ENCODE measurements at regions not wholly inside any gene's neighbourhood (a gene's known extent, or its start where the extent isn't known, plus 50 kb on each side); places are given as distances from the start of the nearest gene placed in this dataset.

DNA sequence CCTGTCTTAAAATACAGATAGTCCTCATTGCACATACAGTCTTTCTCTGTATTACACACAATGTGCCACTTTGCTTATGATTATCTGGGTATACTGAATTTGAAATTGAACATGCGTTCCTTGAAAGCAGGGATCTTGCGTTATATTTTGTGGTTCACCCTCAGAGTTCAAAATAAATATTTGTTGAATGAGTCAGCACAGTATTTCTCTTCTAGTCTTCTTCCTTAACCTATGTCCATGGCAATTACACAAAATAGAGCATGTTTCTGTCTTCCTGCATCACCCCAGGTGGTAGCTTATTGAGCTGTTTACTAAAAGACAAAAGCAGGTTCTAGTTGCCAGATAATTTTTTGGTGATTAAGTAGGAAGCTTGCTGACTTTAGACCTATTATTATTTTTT lies 272.9 kb upstream of the FERMT1 start:
- H3K9ac ChIP-seq (ENCODE audit: insufficient read depth in 1 of 2, low read length in 2 of 2): no peak overlapping the region
- H3K27me3 ChIP-seq (ENCODE audit: control insufficient read depth in 3 of 3, insufficient read depth in 3 of 3, low read length in 2 of 3): no peaks in the 10 kb centered on the region
- DNase-seq: no peak
- no peak overlapping the region for H3K27ac ChIP-seq (ENCODE audit: low read depth in 1 of 2, low read length in 1 of 2)
- H3K4me1 ChIP-seq (ENCODE audit: control insufficient read depth in 5 of 5, insufficient read depth in 5 of 5, low read length in 5 of 5): no peaks in the 10 kb centered on the region
- H3K4me3 ChIP-seq: no peak overlapping the region
- 0 to 36% methylated on average over 2 of the region's 2 CpGs for WGBS, 2 donors
- no peaks in the 10 kb centered on the region for H3K9me3 ChIP-seq (ENCODE audit: control insufficient read depth in 4 of 4, insufficient read depth in 3 of 4, low read length in 3 of 4)
- TF ChIP-seq CTCF (IDR thresholded peaks at IDR 0.05; ENCODE audit: control extremely low read depth, extremely low read depth): no peak
- no peak for ATAC-seq (ENCODE audit: insufficient read depth, low FRiP score)
- H3K36me3 ChIP-seq (ENCODE audit: control insufficient read depth in 4 of 4, insufficient read depth in 4 of 4, low read length in 4 of 4): no peaks in the 10 kb centered on the region

GRCh38 chr20:6388671-6389197 lies 265.9 kb upstream of the FERMT1 start:
- TF ChIP-seq CTCF (IDR thresholded peaks at IDR 0.05; ENCODE audit: control extremely low read depth, extremely low read depth): no peak
- no peak overlapping the region for H3K27ac ChIP-seq (ENCODE audit: low read depth in 1 of 2, low read length in 1 of 2)
- DNase-seq (no peak), ATAC-seq (ENCODE audit: insufficient read depth, low FRiP score) (no peak)
- H3K4me3 ChIP-seq: no peak overlapping the region
- no peaks in the 10 kb centered on the region for H3K4me1 ChIP-seq (ENCODE audit: control insufficient read depth in 5 of 5, insufficient read depth in 5 of 5, low read length in 5 of 5)
- no peaks in the 10 kb centered on the region for H3K36me3 ChIP-seq (ENCODE audit: control insufficient read depth in 4 of 4, insufficient read depth in 4 of 4, low read length in 4 of 4)
- peaks cover 0 to 5% (median 0%) of the 10 kb centered on the region in 4 donors for H3K9me3 ChIP-seq (ENCODE audit: control insufficient read depth in 4 of 4, insufficient read depth in 3 of 4, low read length in 3 of 4)
- WGBS, 2 donors: 79% methylated on average over 4 of the region's 4 CpGs
- no peaks in the 10 kb centered on the region for H3K27me3 ChIP-seq (ENCODE audit: control insufficient read depth in 3 of 3, insufficient read depth in 3 of 3, low read length in 2 of 3)
- H3K9ac ChIP-seq (ENCODE audit: insufficient read depth in 1 of 2, low read length in 2 of 2): no peak overlapping the region

DNA sequence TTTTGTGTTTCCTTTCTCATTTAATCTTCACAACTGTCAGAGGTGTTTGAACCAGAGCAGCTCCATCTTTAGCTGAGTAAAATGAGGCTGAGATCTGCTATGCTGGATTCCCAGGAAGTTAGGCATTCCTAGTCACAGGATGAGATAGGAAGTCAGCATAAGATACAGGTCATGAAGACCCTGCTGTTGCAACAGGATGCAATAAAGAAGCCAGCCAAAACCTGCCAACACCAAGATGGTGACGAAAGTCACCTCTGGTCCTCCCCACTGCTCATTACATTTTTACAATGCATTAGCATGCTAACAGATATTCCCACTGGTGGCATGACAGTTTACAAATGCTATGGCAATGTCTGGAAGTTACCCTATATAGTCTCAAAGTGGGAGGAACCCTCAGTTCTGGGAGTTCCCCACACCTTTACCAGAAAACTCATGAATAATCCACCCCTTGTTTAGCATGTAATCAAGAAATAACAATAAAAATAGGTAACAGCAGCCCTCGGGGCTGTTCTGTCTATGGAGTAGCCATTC lies 262.2 kb upstream of the FERMT1 start:
- Histone ChIP-seq H3K4me1 (ENCODE audit: control insufficient read depth in 5 of 5, insufficient read depth in 5 of 5, low read length in 5 of 5) (no peaks in the 10 kb centered on the region), H3K27me3 (ENCODE audit: control insufficient read depth in 3 of 3, insufficient read depth in 3 of 3, low read length in 2 of 3) (no peaks in the 10 kb centered on the region), H3K9ac (ENCODE audit: insufficient read depth in 1 of 2, low read length in 2 of 2) (no peak overlapping the region), H3K36me3 (ENCODE audit: control insufficient read depth in 4 of 4, insufficient read depth in 4 of 4, low read length in 4 of 4) (no peaks in the 10 kb centered on the region), H3K9me3 (ENCODE audit: control insufficient read depth in 4 of 4, insufficient read depth in 3 of 4, low read length in 3 of 4) (peaks cover 0 to 5% (median 0%) of the 10 kb centered on the region in 4 donors), H3K27ac (ENCODE audit: low read depth in 1 of 2, low read length in 1 of 2) (no peak overlapping the region), H3K4me3 (no peak overlapping the region)
- WGBS, 2 donors: 85 to 89% methylated on average over 2 of the region's 2 CpGs
- ATAC-seq (ENCODE audit: insufficient read depth, low FRiP score) (no peak), DNase-seq (no peak)
- TF ChIP-seq CTCF (IDR thresholded peaks at IDR 0.05; ENCODE audit: control extremely low read depth, extremely low read depth): no peak

GRCh38 chr20:6384380-6384779 lies 261.6 kb upstream of the FERMT1 start:
- Histone ChIP-seq H3K9ac (ENCODE audit: insufficient read depth in 1 of 2, low read length in 2 of 2) (no peak overlapping the region), H3K27me3 (ENCODE audit: control insufficient read depth in 3 of 3, insufficient read depth in 3 of 3, low read length in 2 of 3) (no peaks in the 10 kb centered on the region), H3K36me3 (ENCODE audit: control insufficient read depth in 4 of 4, insufficient read depth in 4 of 4, low read length in 4 of 4) (no peaks in the 10 kb centered on the region), H3K9me3 (ENCODE audit: control insufficient read depth in 4 of 4, insufficient read depth in 3 of 4, low read length in 3 of 4) (peaks cover 0 to 5% (median 0%) of the 10 kb centered on the region in 4 donors), H3K4me1 (ENCODE audit: control insufficient read depth in 5 of 5, insufficient read depth in 5 of 5, low read length in 5 of 5) (no peaks in the 10 kb centered on the region), H3K4me3 (no peak overlapping the region), H3K27ac (ENCODE audit: low read depth in 1 of 2, low read length in 1 of 2) (no peak overlapping the region)
- DNase-seq: no peak
- WGBS, 2 donors: 57 to 86% methylated on average over 4 of the region's 4 CpGs
- no peak for ATAC-seq (ENCODE audit: insufficient read depth, low FRiP score)
- TF ChIP-seq CTCF (IDR thresholded peaks at IDR 0.05; ENCODE audit: control extremely low read depth, extremely low read depth): no peak
